WTC11 (cell line): ENCODE measurements at regions not wholly inside any gene's neighbourhood (a gene's known extent, or its start where the extent isn't known, plus 50 kb on each side); places are given as distances from the start of the nearest gene placed in this dataset.

Source experiments
- ATAC-seq: fragments of 200-7000 bp; cut with Tn5 transposase; 2 replicates; pipeline ENCODE4 v1.10.0; 2021; ENCODE audit warnings: mild to moderate bottlenecking, moderate library complexity
- CTCF ChIA-PET: fragments of 300-600 bp; sonication (Branson Sonifier 250); formaldehyde crosslinking; loops from one replicate; lab custom pipeline; 2021; ENCODE audit warnings: antibody characterized with exemption; lab: Charles Lee
- POLR2A ChIA-PET: fragments of 350-600 bp; sonication (Branson Sonifier 250); formaldehyde crosslinking; loops from one replicate; lab custom pipeline; 2021; ENCODE audit warnings: antibody characterized with exemption; lab: Charles Lee
- DNase-seq: peaks from one replicate; pipeline ENCODE4 v3.0.0; 2021; ENCODE audit warnings: low spot score
- H3K27ac Mint-ChIP-seq: 2 replicates; pipeline ENCODE4 v1.8.0; 2021; ENCODE audit warnings: mixed read lengths
- H3K27me3 Mint-ChIP-seq: 2 replicates; pipeline ENCODE4 v1.8.0; 2021; ENCODE audit warnings: low read depth, mild to moderate bottlenecking, moderate library complexity, mixed read lengths
- H3K36me3 Mint-ChIP-seq: 2 replicates; pipeline ENCODE4 v1.8.0; 2021; ENCODE audit warnings: mixed read lengths
- H3K4me1 Mint-ChIP-seq: 2 replicates; pipeline ENCODE4 v1.8.0; 2022; ENCODE audit warnings: mixed read lengths
- H3K4me3 Mint-ChIP-seq: 2 replicates; pipeline ENCODE4 v1.8.0; 2021; ENCODE audit warnings: mild to moderate bottlenecking, moderate library complexity, mixed read lengths
- H3K9me3 Mint-ChIP-seq: 2 replicates; pipeline ENCODE4 v1.8.0; 2021; ENCODE audit warnings: mixed read lengths
- AFF4 ChIP-seq: sonication (generic); formaldehyde crosslinking; IDR thresholded peaks from 2 replicates; pipeline ENCODE4 v1.8.1; 2023; ENCODE audit warnings: mild to moderate bottlenecking, missing genetic modification reagents, borderline replicate concordance
- E2F4 ChIP-seq: sonication (generic); formaldehyde crosslinking; IDR thresholded peaks from 2 replicates; pipeline ENCODE4 v1.8.1; 2022; ENCODE audit warnings: low read depth, mild to moderate bottlenecking, moderate library complexity, missing genetic modification reagents, borderline replicate concordance
- FOXJ3 ChIP-seq: sonication (generic); formaldehyde crosslinking; IDR thresholded peaks from 2 replicates; pipeline ENCODE4 v1.9.0; 2021; ENCODE audit warnings: missing genetic modification reagents, mild to moderate bottlenecking, borderline replicate concordance
- GRHL2 ChIP-seq: fragments of 250-450 bp; sonication (Bioruptor Pico); IDR thresholded peaks from 2 replicates; pipeline ENCODE4 v1.8.0; 2022; ENCODE audit warnings: mild to moderate bottlenecking, moderate library complexity; ENCODE audit not compliant: insufficient replicate concordance, severe bottlenecking
- JAZF1 ChIP-seq: fragments of 250-450 bp; sonication (Bioruptor Pico); IDR thresholded peaks from 2 replicates; pipeline ENCODE4 v1.9.0; 2021; ENCODE audit warnings: moderate library complexity, mild to moderate bottlenecking, inconsistent platforms
- MLX ChIP-seq: sonication (generic); formaldehyde crosslinking; IDR thresholded peaks from 2 replicates; pipeline ENCODE4 v1.8.1; 2023; ENCODE audit warnings: mild to moderate bottlenecking, missing genetic modification reagents, moderate library complexity
- PRRX2 ChIP-seq: fragments of 250-450 bp; sonication (Bioruptor Pico); IDR thresholded peaks from 2 replicates; pipeline ENCODE4 v1.8.0; 2021; ENCODE audit warnings: mild to moderate bottlenecking
- TF ChIP-seq, protein P1 (sequence below): fragments of 250-450 bp; sonication (Bioruptor Pico); IDR thresholded peaks from 2 replicates; pipeline ENCODE4 v1.9.0; 2021; ENCODE audit warnings: mild to moderate bottlenecking
- TF ChIP-seq, protein P2 (sequence below): fragments of 200-600 bp; IDR thresholded peaks from 2 replicates; pipeline ENCODE4 v1.8.0; 2022; ENCODE audit warnings: antibody characterized with exemption
- TF ChIP-seq, protein P3 (sequence below): sonication (generic); formaldehyde crosslinking; IDR thresholded peaks from 2 replicates; pipeline ENCODE4 v1.8.1; 2023; ENCODE audit warnings: mild to moderate bottlenecking, missing genetic modification reagents, moderate library complexity
- TF ChIP-seq, protein P4 (sequence below): sonication (generic); formaldehyde crosslinking; IDR thresholded peaks from 2 replicates; pipeline ENCODE4 v1.8.1; 2023; ENCODE audit warnings: mild to moderate bottlenecking, missing genetic modification reagents

- ChIA-PET POLR2A (no interaction called here), CTCF (interaction anchor here (0.6 to 3.1 kb wide), 16 partner anchors 11 to 475 kb away, joined by 3 to 17 read pairs (median 6); partner anchors contain the start of gene FNDC1)
- TF ChIP-seq, protein P1, sequence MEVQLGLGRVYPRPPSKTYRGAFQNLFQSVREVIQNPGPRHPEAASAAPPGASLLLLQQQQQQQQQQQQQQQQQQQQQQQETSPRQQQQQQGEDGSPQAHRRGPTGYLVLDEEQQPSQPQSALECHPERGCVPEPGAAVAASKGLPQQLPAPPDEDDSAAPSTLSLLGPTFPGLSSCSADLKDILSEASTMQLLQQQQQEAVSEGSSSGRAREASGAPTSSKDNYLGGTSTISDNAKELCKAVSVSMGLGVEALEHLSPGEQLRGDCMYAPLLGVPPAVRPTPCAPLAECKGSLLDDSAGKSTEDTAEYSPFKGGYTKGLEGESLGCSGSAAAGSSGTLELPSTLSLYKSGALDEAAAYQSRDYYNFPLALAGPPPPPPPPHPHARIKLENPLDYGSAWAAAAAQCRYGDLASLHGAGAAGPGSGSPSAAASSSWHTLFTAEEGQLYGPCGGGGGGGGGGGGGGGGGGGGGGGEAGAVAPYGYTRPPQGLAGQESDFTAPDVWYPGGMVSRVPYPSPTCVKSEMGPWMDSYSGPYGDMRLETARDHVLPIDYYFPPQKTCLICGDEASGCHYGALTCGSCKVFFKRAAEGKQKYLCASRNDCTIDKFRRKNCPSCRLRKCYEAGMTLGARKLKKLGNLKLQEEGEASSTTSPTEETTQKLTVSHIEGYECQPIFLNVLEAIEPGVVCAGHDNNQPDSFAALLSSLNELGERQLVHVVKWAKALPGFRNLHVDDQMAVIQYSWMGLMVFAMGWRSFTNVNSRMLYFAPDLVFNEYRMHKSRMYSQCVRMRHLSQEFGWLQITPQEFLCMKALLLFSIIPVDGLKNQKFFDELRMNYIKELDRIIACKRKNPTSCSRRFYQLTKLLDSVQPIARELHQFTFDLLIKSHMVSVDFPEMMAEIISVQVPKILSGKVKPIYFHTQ (CRISPR knock-in tag), result no peak
- TF ChIP-seq GRHL2 (CRISPR knock-in tag) (no peak), AFF4 (no peak)
- TF ChIP-seq, protein P2, sequence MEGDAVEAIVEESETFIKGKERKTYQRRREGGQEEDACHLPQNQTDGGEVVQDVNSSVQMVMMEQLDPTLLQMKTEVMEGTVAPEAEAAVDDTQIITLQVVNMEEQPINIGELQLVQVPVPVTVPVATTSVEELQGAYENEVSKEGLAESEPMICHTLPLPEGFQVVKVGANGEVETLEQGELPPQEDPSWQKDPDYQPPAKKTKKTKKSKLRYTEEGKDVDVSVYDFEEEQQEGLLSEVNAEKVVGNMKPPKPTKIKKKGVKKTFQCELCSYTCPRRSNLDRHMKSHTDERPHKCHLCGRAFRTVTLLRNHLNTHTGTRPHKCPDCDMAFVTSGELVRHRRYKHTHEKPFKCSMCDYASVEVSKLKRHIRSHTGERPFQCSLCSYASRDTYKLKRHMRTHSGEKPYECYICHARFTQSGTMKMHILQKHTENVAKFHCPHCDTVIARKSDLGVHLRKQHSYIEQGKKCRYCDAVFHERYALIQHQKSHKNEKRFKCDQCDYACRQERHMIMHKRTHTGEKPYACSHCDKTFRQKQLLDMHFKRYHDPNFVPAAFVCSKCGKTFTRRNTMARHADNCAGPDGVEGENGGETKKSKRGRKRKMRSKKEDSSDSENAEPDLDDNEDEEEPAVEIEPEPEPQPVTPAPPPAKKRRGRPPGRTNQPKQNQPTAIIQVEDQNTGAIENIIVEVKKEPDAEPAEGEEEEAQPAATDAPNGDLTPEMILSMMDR, result peak; percentile 47; the same call in 1 of the 2 replicates
- DNase-seq (peak; percentile 70), ATAC-seq (peak; percentile 96)
- no peaks in the 10 kb centered on the region for H3K36me3 Mint-ChIP-seq
- no peak overlapping the region for H3K27ac Mint-ChIP-seq
- no peaks in the 10 kb centered on the region for H3K4me1 Mint-ChIP-seq
- H3K9me3 Mint-ChIP-seq, result peaks cover 13% of the 10 kb centered on the region; the same call in 1 of the 2 replicates
- H3K4me3 Mint-ChIP-seq, result no peak overlapping the region
- H3K27me3 Mint-ChIP-seq, result no peaks in the 10 kb centered on the region
Observed at GRCh38 chr6:159608961-159609651, 83.9 kb downstream of the SOD2 start.

GRCh38 chr6:159606786-159607185 is 86.3 kb downstream of the SOD2 start:
- TF ChIP-seq PRRX2 (CRISPR knock-in tag), result no peak
- TF ChIP-seq, protein P3, sequence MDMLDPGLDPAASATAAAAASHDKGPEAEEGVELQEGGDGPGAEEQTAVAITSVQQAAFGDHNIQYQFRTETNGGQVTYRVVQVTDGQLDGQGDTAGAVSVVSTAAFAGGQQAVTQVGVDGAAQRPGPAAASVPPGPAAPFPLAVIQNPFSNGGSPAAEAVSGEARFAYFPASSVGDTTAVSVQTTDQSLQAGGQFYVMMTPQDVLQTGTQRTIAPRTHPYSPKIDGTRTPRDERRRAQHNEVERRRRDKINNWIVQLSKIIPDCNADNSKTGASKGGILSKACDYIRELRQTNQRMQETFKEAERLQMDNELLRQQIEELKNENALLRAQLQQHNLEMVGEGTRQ (CRISPR knock-in tag), result no peak
- TF ChIP-seq JAZF1 (CRISPR knock-in tag), result no peak
- TF ChIP-seq, protein P4, sequence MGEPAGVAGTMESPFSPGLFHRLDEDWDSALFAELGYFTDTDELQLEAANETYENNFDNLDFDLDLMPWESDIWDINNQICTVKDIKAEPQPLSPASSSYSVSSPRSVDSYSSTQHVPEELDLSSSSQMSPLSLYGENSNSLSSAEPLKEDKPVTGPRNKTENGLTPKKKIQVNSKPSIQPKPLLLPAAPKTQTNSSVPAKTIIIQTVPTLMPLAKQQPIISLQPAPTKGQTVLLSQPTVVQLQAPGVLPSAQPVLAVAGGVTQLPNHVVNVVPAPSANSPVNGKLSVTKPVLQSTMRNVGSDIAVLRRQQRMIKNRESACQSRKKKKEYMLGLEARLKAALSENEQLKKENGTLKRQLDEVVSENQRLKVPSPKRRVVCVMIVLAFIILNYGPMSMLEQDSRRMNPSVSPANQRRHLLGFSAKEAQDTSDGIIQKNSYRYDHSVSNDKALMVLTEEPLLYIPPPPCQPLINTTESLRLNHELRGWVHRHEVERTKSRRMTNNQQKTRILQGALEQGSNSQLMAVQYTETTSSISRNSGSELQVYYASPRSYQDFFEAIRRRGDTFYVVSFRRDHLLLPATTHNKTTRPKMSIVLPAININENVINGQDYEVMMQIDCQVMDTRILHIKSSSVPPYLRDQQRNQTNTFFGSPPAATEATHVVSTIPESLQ (CRISPR knock-in tag), result no peak
- no peak for TF ChIP-seq E2F4 (CRISPR knock-in tag)
- no peak for TF ChIP-seq FOXJ3
- no peak for TF ChIP-seq MLX (CRISPR knock-in tag)
- CTCF ChIA-PET, result no interaction called here
- peaks cover under 1% of the 10 kb centered on the region for H3K4me1 Mint-ChIP-seq
- peaks cover 4% of the 10 kb centered on the region for H3K9me3 Mint-ChIP-seq
- H3K27me3 Mint-ChIP-seq, result no peaks in the 10 kb centered on the region
- no peak overlapping the region for H3K27ac Mint-ChIP-seq
- POLR2A ChIA-PET, result no interaction called here
- DNase-seq, result no peak
- H3K36me3 Mint-ChIP-seq, result no peaks in the 10 kb centered on the region
- no peak for ATAC-seq
- no peak overlapping the region for H3K4me3 Mint-ChIP-seq
